HepG2 (cell line): ENCODE measurements at regions not wholly inside any gene's neighbourhood (a gene's known extent, or its start where the extent isn't known, plus 50 kb on each side); places are given as distances from the start of the nearest gene placed in this dataset.

Experiments used
- CHD2 ChIP-seq: IDR thresholded peaks from 2 replicates; pipeline ENCODE4 v1.6.1; 2011; ENCODE audit warnings: low read depth, low read length, improper control_type of control experiment
- CREM ChIP-seq, 2 experiments: sonication (generic) in 1 of 2; formaldehyde crosslinking in 1 of 2; IDR thresholded peaks; 2 replicates each; pipeline versions ENCODE4 v1.4.0 to v1.6.1; 2016 to 2020; ENCODE audit warnings: antibody characterized with exemption in 1 of 2, mild to moderate bottlenecking in 1 of 2, missing genetic modification reagents in 1 of 2
- DNMT3B ChIP-seq: conservative IDR thresholded peaks from 2 replicates; pipeline ENCODE4 v1.6.1; 2016; ENCODE audit warnings: missing biosample characterization, control low read depth
- HMG20B ChIP-seq: conservative IDR thresholded peaks from 2 replicates; pipeline ENCODE4 v1.6.1; 2016; ENCODE audit warnings: missing genetic modification reagents, missing compliant biosample characterization
- HNRNPL ChIP-seq: fragments of 200-400 bp; formaldehyde crosslinking; IDR thresholded peaks from 2 replicates; pipeline ENCODE4 v1.6.1; 2017; ENCODE audit warnings: mild to moderate bottlenecking, low read depth, low read length
- HOXA5 ChIP-seq: sonication (generic); formaldehyde crosslinking; IDR thresholded peaks from 2 replicates; pipeline ENCODE4 v1.4.0; 2020; ENCODE audit warnings: missing genetic modification reagents
- MATR3 ChIP-seq: sonication (generic); formaldehyde crosslinking; IDR thresholded peaks from 2 replicates; pipeline ENCODE4 v1.4.0; 2020; ENCODE audit warnings: missing genetic modification reagents
- PAXIP1 ChIP-seq: sonication (generic); formaldehyde crosslinking; conservative IDR thresholded peaks from 2 replicates; pipeline ENCODE4 v1.4.0; 2020; ENCODE audit warnings: mild to moderate bottlenecking, missing genetic modification reagents, moderate library complexity
- RORA ChIP-seq: sonication (generic); formaldehyde crosslinking; IDR thresholded peaks from 2 replicates; pipeline ENCODE4 v1.5.0; 2020; ENCODE audit warnings: mild to moderate bottlenecking, missing genetic modification reagents, moderate library complexity
- SMARCC2 ChIP-seq: fragments of 450-650 bp; IDR thresholded peaks from 2 replicates; pipeline ENCODE4 v1.6.1; 2017; ENCODE audit warnings: antibody characterized with exemption, mild to moderate bottlenecking
- TBL1XR1 ChIP-seq: fragments of 150-350 bp; IDR thresholded peaks from 2 replicates; pipeline ENCODE4 v1.6.1; 2014; ENCODE audit warnings: borderline replicate concordance, low read length; ENCODE audit not compliant: partially characterized antibody
- TRIM22 ChIP-seq: fragments of 450-650 bp; IDR thresholded peaks from 2 replicates; pipeline ENCODE4 v1.6.1; 2017
- U2AF1 ChIP-seq: fragments of 200-400 bp; formaldehyde crosslinking; optimal IDR thresholded peaks from 2 replicates; pipeline ENCODE3; 2017; ENCODE audit warnings: mild to moderate bottlenecking, low read depth, low read length
- U2AF2 ChIP-seq: fragments of 200-400 bp; formaldehyde crosslinking; IDR thresholded peaks from 2 replicates; pipeline ENCODE4 v1.6.1; 2017; ENCODE audit warnings: low read depth, mild to moderate bottlenecking, low read length
- ZNF333 ChIP-seq: sonication (generic); formaldehyde crosslinking; IDR thresholded peaks from 2 replicates; pipeline ENCODE4 v1.4.0; 2020; ENCODE audit warnings: mild to moderate bottlenecking, missing genetic modification reagents, borderline replicate concordance
- ZNF496 ChIP-seq: sonication (generic); formaldehyde crosslinking; IDR thresholded peaks from 2 replicates; pipeline ENCODE4 v1.8.1; 2023; ENCODE audit warnings: mild to moderate bottlenecking, moderate library complexity, missing genetic modification reagents; ENCODE audit not compliant: insufficient replicate concordance
- ZNF543 ChIP-seq: sonication (generic); formaldehyde crosslinking; IDR thresholded peaks from 2 replicates; pipeline ENCODE4 v1.4.0; 2020; ENCODE audit warnings: mild to moderate bottlenecking, missing genetic modification reagents
- ZNF703 ChIP-seq: sonication (generic); formaldehyde crosslinking; IDR thresholded peaks from 2 replicates; pipeline ENCODE4 v1.5.1; 2020; ENCODE audit warnings: missing genetic modification reagents, mild to moderate bottlenecking, moderate library complexity, borderline replicate concordance
- ZNF746 ChIP-seq: sonication (generic); formaldehyde crosslinking; IDR thresholded peaks from 2 replicates; pipeline ENCODE4 v1.8.0; 2022; ENCODE audit warnings: mild to moderate bottlenecking, missing genetic modification reagents
- TF ChIP-seq, protein P1 (sequence below): sonication (generic); formaldehyde crosslinking; IDR thresholded peaks from 2 replicates; pipeline ENCODE4 v1.5.0; 2020; ENCODE audit warnings: mild to moderate bottlenecking, missing genetic modification reagents, borderline replicate concordance
- TF ChIP-seq, protein P2 (sequence below): sonication (generic); formaldehyde crosslinking; IDR thresholded peaks from 2 replicates; pipeline ENCODE4 v1.4.0; 2020; ENCODE audit warnings: mild to moderate bottlenecking, missing genetic modification reagents

DNA sequence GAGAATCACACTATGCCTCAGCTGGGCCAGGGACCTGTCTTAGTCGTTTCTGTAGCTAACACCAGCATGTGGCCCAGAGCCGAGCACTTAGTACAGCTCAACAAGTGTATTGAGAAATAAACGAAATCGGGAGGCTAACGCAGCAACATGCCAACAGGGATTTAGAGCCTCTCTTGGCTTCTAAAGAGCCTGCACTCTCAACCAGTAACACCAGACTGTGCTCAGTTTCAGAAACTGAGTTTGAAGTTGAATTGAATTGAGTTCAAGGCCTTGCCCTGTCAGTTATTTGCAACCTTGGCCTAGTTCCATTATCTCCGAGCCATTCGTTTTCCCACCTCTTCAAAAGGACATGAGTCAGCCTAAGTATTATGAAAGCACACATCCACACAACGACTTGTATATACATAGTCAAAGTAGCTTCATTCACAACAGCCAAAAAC, 71.3 kb upstream of the LDB2 start (continued):
- TF ChIP-seq HOXA5 (no peak), CHD2 (no peak), TRIM22 (no peak), ZNF703 (CRISPR knock-in tag) (no peak), HMG20B (CRISPR knock-in tag) (no peak), U2AF2 (no peak), MATR3 (CRISPR knock-in tag) (no peak), SMARCC2 (no peak), U2AF1 (no peak), RORA (CRISPR knock-in tag) (peak; percentile 92; the same call in 1 of the 2 replicates), CREM (IDR thresholded peaks at IDR 0.05) (no peak), CREM (CRISPR knock-in tag; IDR thresholded peaks at IDR 0.05) (no peak), ZNF746 (CRISPR knock-in tag) (no peak), DNMT3B (no peak), ZNF543 (CRISPR knock-in tag) (no peak), ZNF333 (CRISPR knock-in tag) (no peak), ZNF496 (CRISPR knock-in tag) (no peak), TBL1XR1 (peak; percentile 47), HNRNPL (no peak), PAXIP1 (peak; percentile 56)
- TF ChIP-seq, protein P1, sequence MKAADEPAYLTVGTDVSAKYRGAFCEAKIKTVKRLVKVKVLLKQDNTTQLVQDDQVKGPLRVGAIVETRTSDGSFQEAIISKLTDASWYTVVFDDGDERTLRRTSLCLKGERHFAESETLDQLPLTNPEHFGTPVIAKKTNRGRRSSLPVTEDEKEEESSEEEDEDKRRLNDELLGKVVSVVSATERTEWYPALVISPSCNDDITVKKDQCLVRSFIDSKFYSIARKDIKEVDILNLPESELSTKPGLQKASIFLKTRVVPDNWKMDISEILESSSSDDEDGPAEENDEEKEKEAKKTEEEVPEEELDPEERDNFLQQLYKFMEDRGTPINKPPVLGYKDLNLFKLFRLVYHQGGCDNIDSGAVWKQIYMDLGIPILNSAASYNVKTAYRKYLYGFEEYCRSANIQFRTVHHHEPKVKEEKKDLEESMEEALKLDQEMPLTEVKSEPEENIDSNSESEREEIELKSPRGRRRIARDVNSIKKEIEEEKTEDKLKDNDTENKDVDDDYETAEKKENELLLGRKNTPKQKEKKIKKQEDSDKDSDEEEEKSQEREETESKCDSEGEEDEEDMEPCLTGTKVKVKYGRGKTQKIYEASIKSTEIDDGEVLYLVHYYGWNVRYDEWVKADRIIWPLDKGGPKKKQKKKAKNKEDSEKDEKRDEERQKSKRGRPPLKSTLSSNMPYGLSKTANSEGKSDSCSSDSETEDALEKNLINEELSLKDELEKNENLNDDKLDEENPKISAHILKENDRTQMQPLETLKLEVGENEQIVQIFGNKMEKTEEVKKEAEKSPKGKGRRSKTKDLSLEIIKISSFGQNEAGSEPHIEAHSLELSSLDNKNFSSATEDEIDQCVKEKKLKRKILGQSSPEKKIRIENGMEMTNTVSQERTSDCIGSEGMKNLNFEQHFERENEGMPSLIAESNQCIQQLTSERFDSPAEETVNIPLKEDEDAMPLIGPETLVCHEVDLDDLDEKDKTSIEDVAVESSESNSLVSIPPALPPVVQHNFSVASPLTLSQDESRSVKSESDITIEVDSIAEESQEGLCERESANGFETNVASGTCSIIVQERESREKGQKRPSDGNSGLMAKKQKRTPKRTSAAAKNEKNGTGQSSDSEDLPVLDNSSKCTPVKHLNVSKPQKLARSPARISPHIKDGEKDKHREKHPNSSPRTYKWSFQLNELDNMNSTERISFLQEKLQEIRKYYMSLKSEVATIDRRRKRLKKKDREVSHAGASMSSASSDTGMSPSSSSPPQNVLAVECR (CRISPR knock-in tag): no peak
- TF ChIP-seq, protein P2, sequence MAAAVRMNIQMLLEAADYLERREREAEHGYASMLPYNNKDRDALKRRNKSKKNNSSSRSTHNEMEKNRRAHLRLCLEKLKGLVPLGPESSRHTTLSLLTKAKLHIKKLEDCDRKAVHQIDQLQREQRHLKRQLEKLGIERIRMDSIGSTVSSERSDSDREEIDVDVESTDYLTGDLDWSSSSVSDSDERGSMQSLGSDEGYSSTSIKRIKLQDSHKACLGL: no peak
